ENCODE measurements at regions not wholly inside any gene's neighbourhood (a gene's known extent, or its start where the extent isn't known, plus 50 kb on each side); places are given as distances from the start of the nearest gene placed in this dataset.
"Not testable (repeated sequence)": the region's sequence is repeated elsewhere in the genome, so short reads cannot be mapped to it uniquely, and the experiment has no call there.

- Histone ChIP-seq H3K4me1 (ENCODE audit: control insufficient read depth in 1 of 2, low read depth in 2 of 2) (no peaks in the 10 kb centered on the region), H3K27me3 (replicated peaks; ENCODE audit: insufficient read depth) (no peaks in the 10 kb centered on the region), H3K4me3 (no peak overlapping the region), H3K36me3 (no peaks in the 10 kb centered on the region), H3K9me3 (no peaks in the 10 kb centered on the region), H3K27ac (no peak overlapping the region)
- ATAC-seq (ENCODE audit: insufficient number of reproducible peaks, low FRiP score, low read depth): no peak
- no peak for DNase-seq (ENCODE audit: low spot score)
- TF ChIP-seq, protein P1, sequence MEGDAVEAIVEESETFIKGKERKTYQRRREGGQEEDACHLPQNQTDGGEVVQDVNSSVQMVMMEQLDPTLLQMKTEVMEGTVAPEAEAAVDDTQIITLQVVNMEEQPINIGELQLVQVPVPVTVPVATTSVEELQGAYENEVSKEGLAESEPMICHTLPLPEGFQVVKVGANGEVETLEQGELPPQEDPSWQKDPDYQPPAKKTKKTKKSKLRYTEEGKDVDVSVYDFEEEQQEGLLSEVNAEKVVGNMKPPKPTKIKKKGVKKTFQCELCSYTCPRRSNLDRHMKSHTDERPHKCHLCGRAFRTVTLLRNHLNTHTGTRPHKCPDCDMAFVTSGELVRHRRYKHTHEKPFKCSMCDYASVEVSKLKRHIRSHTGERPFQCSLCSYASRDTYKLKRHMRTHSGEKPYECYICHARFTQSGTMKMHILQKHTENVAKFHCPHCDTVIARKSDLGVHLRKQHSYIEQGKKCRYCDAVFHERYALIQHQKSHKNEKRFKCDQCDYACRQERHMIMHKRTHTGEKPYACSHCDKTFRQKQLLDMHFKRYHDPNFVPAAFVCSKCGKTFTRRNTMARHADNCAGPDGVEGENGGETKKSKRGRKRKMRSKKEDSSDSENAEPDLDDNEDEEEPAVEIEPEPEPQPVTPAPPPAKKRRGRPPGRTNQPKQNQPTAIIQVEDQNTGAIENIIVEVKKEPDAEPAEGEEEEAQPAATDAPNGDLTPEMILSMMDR (IDR thresholded peaks at IDR 0.05): no peak
These were observed 213.7 kb upstream of the GAP43 start for GRCh38 chr3:115409596-115409995.

DNA sequence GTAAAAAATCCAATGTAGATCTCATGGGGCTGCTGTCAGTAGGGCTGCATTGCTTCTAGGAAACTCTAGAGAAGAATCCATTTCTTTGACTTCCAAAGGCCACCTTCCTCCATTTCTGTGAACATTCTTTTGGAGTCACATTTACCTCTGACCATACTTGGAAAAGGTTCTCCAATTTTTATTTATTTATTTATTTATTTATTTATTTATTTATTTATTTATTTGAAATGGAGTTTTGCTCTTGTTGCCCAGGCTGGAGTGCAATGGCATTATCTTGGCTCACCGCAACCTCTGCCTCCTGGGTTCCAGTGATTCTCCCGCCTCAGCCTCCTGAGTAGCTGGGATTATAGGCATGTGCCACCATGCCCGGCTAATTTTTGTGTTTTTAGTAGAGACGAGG lies 208.7 kb upstream of the GAP43 start:
- DNase-seq (ENCODE audit: low spot score); ATAC-seq (ENCODE audit: insufficient number of reproducible peaks, low FRiP score, low read depth); H3K27me3 ChIP-seq (replicated peaks; ENCODE audit: insufficient read depth); H3K9me3 ChIP-seq; H3K36me3 ChIP-seq; H3K4me1 ChIP-seq (ENCODE audit: control insufficient read depth in 1 of 2, low read depth in 2 of 2); H3K4me3 ChIP-seq; H3K27ac ChIP-seq: not testable (repeated sequence)

- H3K27ac ChIP-seq: no peak overlapping the region
- no peak overlapping the region for H3K4me3 ChIP-seq
- H3K27me3 ChIP-seq (replicated peaks; ENCODE audit: insufficient read depth): no peaks in the 10 kb centered on the region
- ATAC-seq (ENCODE audit: insufficient number of reproducible peaks, low FRiP score, low read depth) (no peak), DNase-seq (ENCODE audit: low spot score) (no peak)
- TF ChIP-seq, protein P1 (IDR thresholded peaks at IDR 0.05): no peak
- no peaks in the 10 kb centered on the region for H3K4me1 ChIP-seq (ENCODE audit: control insufficient read depth in 1 of 2, low read depth in 2 of 2)
- no peaks in the 10 kb centered on the region for H3K9me3 ChIP-seq
- H3K36me3 ChIP-seq: no peaks in the 10 kb centered on the region
These were observed 207.9 kb upstream of the GAP43 start for GRCh38 chr3:115415246-115415996.

DNA sequence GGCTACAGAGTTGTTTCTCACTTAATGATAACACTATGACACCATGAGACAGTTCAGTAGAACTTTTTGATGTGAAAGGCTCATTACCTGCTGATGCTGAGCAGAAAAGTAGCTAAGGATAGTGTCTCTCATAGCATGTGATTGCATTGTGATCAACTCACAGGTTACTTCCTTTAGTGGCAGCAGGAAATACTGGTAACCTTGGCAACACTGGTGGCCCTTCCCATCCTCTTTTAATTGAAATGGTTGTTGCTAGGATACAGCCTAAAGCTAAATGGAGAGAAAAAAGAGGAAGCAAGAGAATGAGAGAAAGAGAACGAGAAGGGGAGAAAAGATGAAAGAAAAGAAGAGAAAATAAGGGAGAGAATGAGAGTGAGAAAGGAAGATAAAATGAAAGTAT lies 204.7 kb upstream of the GAP43 start:
- TF ChIP-seq, protein P1 (IDR thresholded peaks at IDR 0.05): no peak
- Histone ChIP-seq H3K27me3 (replicated peaks; ENCODE audit: insufficient read depth) (no peaks in the 10 kb centered on the region), H3K4me1 (ENCODE audit: control insufficient read depth in 1 of 2, low read depth in 2 of 2) (no peaks in the 10 kb centered on the region), H3K4me3 (no peak overlapping the region), H3K9me3 (no peaks in the 10 kb centered on the region), H3K27ac (no peak overlapping the region), H3K36me3 (no peaks in the 10 kb centered on the region)
- DNase-seq (ENCODE audit: low spot score) (no peak), ATAC-seq (ENCODE audit: insufficient number of reproducible peaks, low FRiP score, low read depth) (no peak)

DNA sequence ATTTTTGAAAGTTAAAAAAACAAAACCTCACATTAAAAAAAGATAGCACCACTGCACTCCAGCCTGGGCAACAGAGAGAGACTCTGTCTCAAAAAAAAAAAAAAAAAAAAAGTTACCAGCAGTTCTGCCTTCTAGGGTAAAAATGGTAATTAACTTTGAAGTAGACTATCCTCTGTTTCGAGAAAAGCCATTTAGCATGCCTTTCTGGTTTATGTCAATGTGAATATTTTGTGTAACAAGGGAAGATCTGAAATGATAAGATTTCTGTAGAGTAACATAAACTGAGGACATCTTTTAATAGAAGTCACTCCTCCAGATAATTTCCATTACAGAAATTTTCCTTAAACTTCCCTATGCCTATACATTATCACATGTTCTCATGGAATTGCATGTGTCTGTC lies 203.2 kb upstream of the GAP43 start:
- Histone ChIP-seq H3K36me3 (no peaks in the 10 kb centered on the region), H3K9me3 (no peaks in the 10 kb centered on the region), H3K4me3 (no peak overlapping the region), H3K27ac (no peak overlapping the region), H3K4me1 (ENCODE audit: control insufficient read depth in 1 of 2, low read depth in 2 of 2) (no peaks in the 10 kb centered on the region), H3K27me3 (replicated peaks; ENCODE audit: insufficient read depth) (no peaks in the 10 kb centered on the region)
- TF ChIP-seq, protein P1 (IDR thresholded peaks at IDR 0.05): no peak
- DNase-seq (ENCODE audit: low spot score) (no peak), ATAC-seq (ENCODE audit: insufficient number of reproducible peaks, low FRiP score, low read depth) (no peak)

DNA sequence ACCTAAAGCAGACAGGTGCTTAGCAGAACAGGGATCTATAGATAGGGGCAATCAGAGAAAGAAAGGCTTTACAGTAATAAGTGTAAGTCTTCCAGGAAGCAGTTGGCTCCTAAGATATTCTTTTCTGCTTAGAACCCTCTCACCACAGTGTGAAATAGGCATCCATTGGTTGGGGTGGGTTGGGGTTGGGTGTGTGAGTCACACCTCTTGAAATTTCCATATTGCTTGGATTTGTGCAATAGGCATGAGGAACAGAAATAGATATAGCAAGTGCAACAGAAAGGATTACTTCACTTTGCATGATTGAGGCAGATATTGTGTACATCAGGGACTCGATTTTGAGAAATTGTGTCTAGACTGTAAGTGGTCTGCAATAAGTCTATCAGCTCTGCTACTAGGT lies 200.1 kb upstream of the GAP43 start:
- H3K4me3 ChIP-seq: no peak overlapping the region
- no peak overlapping the region for H3K27ac ChIP-seq
- ATAC-seq (ENCODE audit: insufficient number of reproducible peaks, low FRiP score, low read depth) (no peak), DNase-seq (ENCODE audit: low spot score) (no peak)
- TF ChIP-seq, protein P1 (IDR thresholded peaks at IDR 0.05): no peak
- H3K4me1 ChIP-seq (ENCODE audit: control insufficient read depth in 1 of 2, low read depth in 2 of 2): no peaks in the 10 kb centered on the region
- H3K9me3 ChIP-seq: no peaks in the 10 kb centered on the region
- no peaks in the 10 kb centered on the region for H3K36me3 ChIP-seq
- H3K27me3 ChIP-seq (replicated peaks; ENCODE audit: insufficient read depth): no peaks in the 10 kb centered on the region

Data from thoracic aorta (tissue), 2 donors.